ENCODE measurements at regions not wholly inside any gene's neighbourhood (a gene's known extent, or its start where the extent isn't known, plus 50 kb on each side); places are given as distances from the start of the nearest gene placed in this dataset.

GRCh38 chr18:62647179-62647578 lies 68.2 kb upstream of the PHLPP1 start:
- no peak for ATAC-seq
- Histone ChIP-seq H3K9me1 (ENCODE audit: control insufficient read depth, insufficient read depth, low read length) (no peaks in the 10 kb centered on the region), H3K79me2 (ENCODE audit: control insufficient read depth, insufficient read depth, low read length) (no peaks in the 10 kb centered on the region), H3K4me3 (no peak overlapping the region), H3K27me3 (ENCODE audit: control insufficient read depth in 2 of 2, insufficient read depth in 2 of 2, low read length in 2 of 2) (no peaks in the 10 kb centered on the region), H2AFZ (ENCODE audit: low read depth, low read length) (no peak overlapping the region), H3K4me2 (ENCODE audit: insufficient read depth, low read length) (no peak overlapping the region), H3K27ac (ENCODE audit: extremely low read depth, low read depth, low read length) (no peak overlapping the region), H4K20me1 (replicated peaks; ENCODE audit: control insufficient read depth, insufficient read depth, low read length) (no peaks in the 10 kb centered on the region), H3K36me3 (ENCODE audit: control insufficient read depth, insufficient read depth, low read length) (no peaks in the 10 kb centered on the region), H3K9ac (ENCODE audit: insufficient read depth in 1 of 2, low read depth in 2 of 2, low read length in 2 of 2) (no peak overlapping the region), H3K9me3 (replicated peaks; ENCODE audit: control insufficient read depth, insufficient read depth, low read depth, low read length) (no peaks in the 10 kb centered on the region), H3K4me1 (replicated peaks in 1 of 2; ENCODE audit: control insufficient read depth in 2 of 2, insufficient read depth in 2 of 2, low read length in 2 of 2) (no peaks in the 10 kb centered on the region; a peak in 1 of 5 replicates)
- BruUV-seq (replicated peaks): no TSS peak
- in situ Hi-C loops (cut with MboI) (no loop called here), intact Hi-C loops (cut with micrococcal nuclease) (no loop called here)
- TF ChIP-seq C11orf30 (IDR thresholded peaks at IDR 0.05; ENCODE audit: low read depth): peak; percentile 37; the same call in 1 of the 2 replicates
- no peak for TF ChIP-seq XRCC5 (IDR thresholded peaks at IDR 0.05; ENCODE audit: low read depth, low read length)
- TF ChIP-seq, protein P1, sequence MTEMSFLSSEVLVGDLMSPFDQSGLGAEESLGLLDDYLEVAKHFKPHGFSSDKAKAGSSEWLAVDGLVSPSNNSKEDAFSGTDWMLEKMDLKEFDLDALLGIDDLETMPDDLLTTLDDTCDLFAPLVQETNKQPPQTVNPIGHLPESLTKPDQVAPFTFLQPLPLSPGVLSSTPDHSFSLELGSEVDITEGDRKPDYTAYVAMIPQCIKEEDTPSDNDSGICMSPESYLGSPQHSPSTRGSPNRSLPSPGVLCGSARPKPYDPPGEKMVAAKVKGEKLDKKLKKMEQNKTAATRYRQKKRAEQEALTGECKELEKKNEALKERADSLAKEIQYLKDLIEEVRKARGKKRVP (CRISPR knock-in tag; IDR thresholded peaks at IDR 0.05): no peak
- peak; percentile 73 for TF ChIP-seq ZNF316 (IDR thresholded peaks at IDR 0.05)
- POLR2A ChIA-PET: no interaction called here
- no peak for FAIRE-seq
- CTCF ChIA-PET (ENCODE audit: low intra/inter-chr PET ratio): no interaction called here
- 0% methylated on average over 2 of the region's 2 CpGs for WGBS (ENCODE audit: insufficient coverage, low coverage, missing lambda C conversion rate)
- no peak for DNase-seq (ENCODE audit: extremely low read depth in 1 of 4, low spot score in 3 of 4)

DNA sequence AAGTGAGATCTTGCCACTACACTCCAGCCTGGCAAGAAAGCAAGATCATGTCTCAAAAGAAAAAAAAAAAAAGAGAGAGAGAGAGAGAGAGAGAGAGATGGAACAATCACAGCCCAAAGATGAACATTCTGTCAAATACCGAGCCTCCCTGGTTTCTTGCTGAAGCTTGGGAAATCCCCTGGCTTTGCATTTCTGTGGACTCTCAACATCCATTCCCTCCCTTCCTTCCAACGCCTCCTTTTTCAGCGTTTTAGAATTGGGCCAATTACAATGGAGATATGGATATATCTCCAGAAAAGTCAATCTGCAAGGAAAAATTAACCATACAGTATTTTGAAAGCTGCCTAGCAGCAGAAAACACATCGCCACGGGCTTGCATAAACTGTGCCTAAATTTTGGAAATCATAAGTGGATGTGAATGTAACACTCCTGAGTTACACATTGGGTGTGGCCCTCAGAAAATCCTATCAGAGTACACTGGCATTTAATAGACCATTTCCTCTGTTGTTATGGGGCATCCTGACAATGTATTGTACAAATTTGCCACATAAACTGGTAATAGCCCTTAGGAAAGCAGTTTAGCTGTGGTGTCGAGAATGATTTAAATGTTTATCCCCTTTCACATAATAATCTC lies 67.2 kb upstream of the PHLPP1 start:
- H3K4me3 ChIP-seq: no peak overlapping the region
- no peaks in the 10 kb centered on the region for H3K9me3 ChIP-seq (replicated peaks; ENCODE audit: control insufficient read depth, insufficient read depth, low read depth, low read length)
- ATAC-seq (no peak), DNase-seq (ENCODE audit: extremely low read depth in 1 of 4, low spot score in 3 of 4) (no peak), FAIRE-seq (no peak)
- 20% methylated on average over 6 of the region's 6 CpGs for WGBS (ENCODE audit: insufficient coverage, low coverage, missing lambda C conversion rate)
- H2AFZ ChIP-seq (ENCODE audit: low read depth, low read length): no peak overlapping the region
- H3K36me3 ChIP-seq (ENCODE audit: control insufficient read depth, insufficient read depth, low read length): no peaks in the 10 kb centered on the region
- H3K4me2 ChIP-seq (ENCODE audit: insufficient read depth, low read length): no peak overlapping the region
- no peaks in the 10 kb centered on the region; a peak in 1 of 5 replicates for H3K4me1 ChIP-seq (replicated peaks in 1 of 2; ENCODE audit: control insufficient read depth in 2 of 2, insufficient read depth in 2 of 2, low read length in 2 of 2)
- in situ Hi-C loops (cut with MboI): no loop called here
- intact Hi-C loops (cut with micrococcal nuclease): no loop called here
- H4K20me1 ChIP-seq (replicated peaks; ENCODE audit: control insufficient read depth, insufficient read depth, low read length): no peaks in the 10 kb centered on the region
- BruUV-seq (replicated peaks): no TSS peak
- no peaks in the 10 kb centered on the region for H3K79me2 ChIP-seq (ENCODE audit: control insufficient read depth, insufficient read depth, low read length)
- no peaks in the 10 kb centered on the region for H3K9me1 ChIP-seq (ENCODE audit: control insufficient read depth, insufficient read depth, low read length)
- H3K27ac ChIP-seq (ENCODE audit: extremely low read depth, low read depth, low read length): no peak overlapping the region
- ChIA-PET POLR2A (no interaction called here), CTCF (ENCODE audit: low intra/inter-chr PET ratio) (no interaction called here)
- H3K9ac ChIP-seq (ENCODE audit: insufficient read depth in 1 of 2, low read depth in 2 of 2, low read length in 2 of 2): no peak overlapping the region
- no peaks in the 10 kb centered on the region for H3K27me3 ChIP-seq (ENCODE audit: control insufficient read depth in 2 of 2, insufficient read depth in 2 of 2, low read length in 2 of 2)
- TF ChIP-seq ZNF280B (CRISPR knock-in tag; IDR thresholded peaks at IDR 0.05): no peak
- TF ChIP-seq MED1 (CRISPR knock-in tag; IDR thresholded peaks at IDR 0.05; ENCODE audit: borderline replicate concordance): no peak
- no peak for TF ChIP-seq MCM5 (IDR thresholded peaks at IDR 0.05; ENCODE audit: low read depth)
- TF ChIP-seq, protein P2, sequence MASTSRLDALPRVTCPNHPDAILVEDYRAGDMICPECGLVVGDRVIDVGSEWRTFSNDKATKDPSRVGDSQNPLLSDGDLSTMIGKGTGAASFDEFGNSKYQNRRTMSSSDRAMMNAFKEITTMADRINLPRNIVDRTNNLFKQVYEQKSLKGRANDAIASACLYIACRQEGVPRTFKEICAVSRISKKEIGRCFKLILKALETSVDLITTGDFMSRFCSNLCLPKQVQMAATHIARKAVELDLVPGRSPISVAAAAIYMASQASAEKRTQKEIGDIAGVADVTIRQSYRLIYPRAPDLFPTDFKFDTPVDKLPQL (IDR thresholded peaks at IDR 0.05; ENCODE audit: extremely low read depth, insufficient read length): no peak
- no peak for TF ChIP-seq LCOR (CRISPR knock-in tag; IDR thresholded peaks at IDR 0.05)
- TF ChIP-seq ZBTB17 (CRISPR knock-in tag; IDR thresholded peaks at IDR 0.05): no peak
- no peak for TF ChIP-seq ZBTB33 (CRISPR knock-in tag; IDR thresholded peaks at IDR 0.05)

Data from K562 (cell line).